H1 (cell line): ENCODE measurements at regions not wholly inside any gene's neighbourhood (a gene's known extent, or its start where the extent isn't known, plus 50 kb on each side); places are given as distances from the start of the nearest gene placed in this dataset.

Source experiments
- CTCF ChIA-PET: fragments of 300-600 bp; sonication (Branson Sonifier 250); formaldehyde crosslinking; loops from one replicate; lab custom pipeline; 2021; ENCODE audit not compliant: partially characterized antibody; lab: Charles Lee
- POLR2A ChIA-PET: fragments of 300-600 bp; sonication (Branson Sonifier 250); formaldehyde crosslinking; loops from one replicate; lab custom pipeline; 2021; ENCODE audit warnings: inconsistent platforms; ENCODE audit not compliant: partially characterized antibody; lab: Charles Lee
- DNase-seq, 2 experiments: peaks; one replicate each; pipeline versions ENCODE4 v3.0.0 to v3.0.0-alpha.2; 2010 to 2022; ENCODE audit warnings: low spot score in 2 of 2, low read depth in 1 of 2, mixed read lengths in 1 of 2
- FAIRE-seq: peaks from 2 replicates; lab custom pipeline; 2011; peaks lifted over from hg19 to GRCh38; lab: Jason Lieb, UNC
- H2AFZ ChIP-seq: 2 replicates; pipeline ENCODE4 v1.8.1; 2012; ENCODE audit warnings: low read length, inconsistent platforms
- H2AK5ac ChIP-seq: 2 replicates; pipeline ENCODE4 v1.6.1; 2013; ENCODE audit warnings: low read depth, low read length
- H2BK120ac ChIP-seq: replicated peaks from 2 replicates; pipeline ENCODE3; 2013; ENCODE audit warnings: low read depth, low read length, inconsistent platforms
- H2BK12ac ChIP-seq: 2 replicates; pipeline ENCODE4 v1.6.1; 2013; ENCODE audit warnings: low read depth, low read length
- H2BK15ac ChIP-seq: 2 replicates; pipeline ENCODE4 v1.6.1; 2013; ENCODE audit warnings: low read length
- H2BK20ac ChIP-seq: 2 replicates; pipeline ENCODE4 v1.6.1; 2013; ENCODE audit warnings: low read length
- H2BK5ac ChIP-seq: 2 replicates; pipeline ENCODE4 v1.6.1; 2013; ENCODE audit warnings: low read depth, low read length
- H3K14ac ChIP-seq: 2 replicates; pipeline ENCODE4 v1.6.1; 2013; ENCODE audit warnings: inconsistent platforms; ENCODE audit not compliant: insufficient read length
- H3K18ac ChIP-seq: 2 replicates; pipeline ENCODE4 v1.6.1; 2013; ENCODE audit warnings: low read length; ENCODE audit errors: extremely low read depth
- H3K23ac ChIP-seq: 2 replicates; pipeline ENCODE4 v1.6.1; 2013; ENCODE audit warnings: inconsistent platforms; ENCODE audit not compliant: insufficient read length
- H3K23me2 ChIP-seq: 2 replicates; pipeline ENCODE4 v1.6.1; 2013; ENCODE audit warnings: low read depth, low read length
- H3K27ac ChIP-seq: 2 replicates; pipeline ENCODE4 v1.6.1; 2011; ENCODE audit warnings: low read depth, low read length, inconsistent platforms
- H3K27me3 ChIP-seq, 4 experiments: replicated peaks in 1 of 4; 1 replicate in 1 of 4; 2 replicates in 3 of 4; pipeline versions ENCODE4 v1.6.1 to v1.8.1; 2011 to 2013; ENCODE audit warnings: low read length in 3 of 4, mild to moderate bottlenecking in 3 of 4, inconsistent platforms in 2 of 4, mixed read lengths in 2 of 4, moderate library complexity in 1 of 4; ENCODE audit not compliant: control insufficient read depth in 3 of 4, insufficient read depth in 3 of 4; ENCODE audit errors: extremely low read depth in 1 of 4
- H3K36me3 ChIP-seq, 4 experiments: 2 replicates each; pipeline versions ENCODE4 v1.6.1 to v1.8.1; 2011 to 2013; ENCODE audit warnings: mild to moderate bottlenecking in 4 of 4, low read length in 3 of 4, moderate library complexity in 2 of 4, control low read depth in 1 of 4, inconsistent platforms in 1 of 4; ENCODE audit not compliant: insufficient read depth in 4 of 4, control insufficient read depth in 2 of 4
- H3K4ac ChIP-seq: replicated peaks from 2 replicates; pipeline ENCODE3; 2013; ENCODE audit warnings: low read length, low read depth, mixed read lengths, inconsistent platforms; ENCODE audit not compliant: insufficient read length
- H3K4me1 ChIP-seq, 4 experiments: replicated peaks in 1 of 4; 1 replicate in 1 of 4; 2 replicates in 3 of 4; pipeline versions ENCODE4 v1.6.1 to v1.8.1; 2011 to 2013; ENCODE audit warnings: low read length in 3 of 4, inconsistent platforms in 2 of 4, mixed read lengths in 1 of 4; ENCODE audit not compliant: insufficient read depth in 4 of 4, control insufficient read depth in 3 of 4
- H3K4me2 ChIP-seq, 2 experiments: 2 replicates each; pipeline versions ENCODE4 v1.6.1 to v1.8.1; 2011 to 2013; ENCODE audit warnings: low read depth in 2 of 2, low read length in 2 of 2, control low read depth in 1 of 2, inconsistent platforms in 1 of 2, mild to moderate bottlenecking in 1 of 2; ENCODE audit not compliant: insufficient read depth in 1 of 2
- H3K4me3 ChIP-seq, 4 experiments: fragments of 200-600, 300-600 bp in 1 of 4; sonication (generic), shearing (Covaris generic), sonication (Bioruptor Twin) in 1 of 4; 2 replicates each; pipeline versions ENCODE4 v1.5.1 to v1.8.1; 2011 to 2016; ENCODE audit warnings: low read length in 4 of 4, low read depth in 3 of 4, control low read depth in 2 of 4, inconsistent platforms in 2 of 4, mild to moderate bottlenecking in 2 of 4, mixed read lengths in 1 of 4, moderate library complexity in 1 of 4; ENCODE audit not compliant: insufficient read depth in 2 of 4; ENCODE audit errors: extremely low read depth in 1 of 4
- H3K56ac ChIP-seq: replicated peaks from 2 replicates; pipeline ENCODE3; 2013; ENCODE audit warnings: low read depth, mild to moderate bottlenecking, mixed read lengths, low read length, inconsistent platforms; ENCODE audit not compliant: insufficient read length
- H3K79me1 ChIP-seq: 2 replicates; pipeline ENCODE4 v1.6.1; 2013; ENCODE audit warnings: low read depth, low read length, control low read depth
- H3K79me2 ChIP-seq, 2 experiments: 2 replicates each; pipeline versions ENCODE4 v1.6.1 to v1.8.1; 2012 to 2013; ENCODE audit warnings: low read length in 2 of 2, mild to moderate bottlenecking in 2 of 2, inconsistent platforms in 1 of 2; ENCODE audit not compliant: insufficient read depth in 2 of 2, control insufficient read depth in 1 of 2
- H3K9ac ChIP-seq, 4 experiments: replicated peaks in 1 of 4; 1 replicate in 1 of 4; 2 replicates in 3 of 4; pipeline versions ENCODE4 v1.6.1 to v1.8.1; 2011 to 2013; ENCODE audit warnings: low read depth in 3 of 4, low read length in 3 of 4, control low read depth in 2 of 4, mild to moderate bottlenecking in 2 of 4, moderate library complexity in 2 of 4, inconsistent platforms in 1 of 4; ENCODE audit errors: extremely low read depth in 1 of 4
- H3K9me3 ChIP-seq, 2 experiments: 2 replicates each; pipeline versions ENCODE4 v1.6.1 to v1.8.1; 2012 to 2013; ENCODE audit warnings: mild to moderate bottlenecking in 2 of 2, moderate library complexity in 2 of 2, control low read depth in 1 of 2, inconsistent platforms in 1 of 2, low read depth in 1 of 2, low read length in 1 of 2, mixed read lengths in 1 of 2; ENCODE audit not compliant: insufficient read depth in 2 of 2
- H4K20me1 ChIP-seq, 2 experiments: replicated peaks in 1 of 2; 2 replicates each; pipeline versions ENCODE3 to v1.8.1; 2011 to 2013; ENCODE audit warnings: inconsistent platforms in 2 of 2, low read length in 2 of 2, mild to moderate bottlenecking in 1 of 2; ENCODE audit not compliant: insufficient read depth in 2 of 2, control insufficient read depth in 1 of 2
- H4K5ac ChIP-seq: 2 replicates; pipeline ENCODE4 v1.6.1; 2013; ENCODE audit warnings: low read length, low read depth, mixed read lengths, inconsistent platforms; ENCODE audit not compliant: insufficient read length
- H4K8ac ChIP-seq: 2 replicates; pipeline ENCODE4 v1.8.0; 2013; ENCODE audit warnings: mild to moderate bottlenecking, moderate library complexity, low read length, inconsistent platforms; ENCODE audit not compliant: insufficient read depth; ENCODE audit errors: extremely low read depth
- H4K91ac ChIP-seq: replicated peaks from 2 replicates; pipeline ENCODE3; 2013; ENCODE audit warnings: low read length, mixed read lengths, inconsistent platforms; ENCODE audit not compliant: insufficient read length
- BACH1 ChIP-seq: IDR thresholded peaks from 2 replicates; pipeline ENCODE4 v1.6.1; 2012; ENCODE audit warnings: low read length, improper control_type of control experiment
- EP300 ChIP-seq, 2 experiments: IDR thresholded peaks; 1 replicate in 1 of 2; 2 replicates in 1 of 2; pipeline ENCODE4 v1.6.1; 2011 to 2012; ENCODE audit warnings: low read depth in 2 of 2, low read length in 2 of 2, mild to moderate bottlenecking in 2 of 2, borderline replicate concordance in 1 of 2, inconsistent platforms in 1 of 2, moderate library complexity in 1 of 2
- EZH2 ChIP-seq: fragments of 200-600 bp; sonication (generic); IDR thresholded peaks from 2 replicates; pipeline ENCODE4 v1.7.1; 2012; ENCODE audit warnings: low read depth, mild to moderate bottlenecking, moderate library complexity, low read length, inconsistent platforms; ENCODE audit not compliant: severe bottlenecking
- GABPA ChIP-seq: IDR thresholded peaks from 2 replicates; pipeline ENCODE4 v1.6.1; 2011; ENCODE audit warnings: mild to moderate bottlenecking, low read length, moderate library complexity, borderline replicate concordance; ENCODE audit not compliant: insufficient read depth
- HDAC6 ChIP-seq: IDR thresholded peaks from one replicate; pipeline ENCODE4 v1.7.1; 2012; ENCODE audit warnings: low read depth, mild to moderate bottlenecking, inconsistent platforms, low read length, moderate library complexity
- JUN ChIP-seq: IDR thresholded peaks from 2 replicates; pipeline ENCODE4 v1.6.1; 2011; ENCODE audit warnings: low read depth, mild to moderate bottlenecking, improper control_type of control experiment, low read length
- MAX ChIP-seq: IDR thresholded peaks from 2 replicates; pipeline ENCODE4 v1.6.1; 2012; ENCODE audit warnings: inconsistent platforms
- NANOG ChIP-seq: IDR thresholded peaks from 2 replicates; pipeline ENCODE4 v1.6.1; 2011; ENCODE audit warnings: low read length, low read depth, mild to moderate bottlenecking, inconsistent platforms; ENCODE audit not compliant: insufficient read depth, poor library complexity, severe bottlenecking
- POLR2AphosphoS5 ChIP-seq: IDR thresholded peaks from 2 replicates; pipeline ENCODE4 v1.6.1; 2011; ENCODE audit warnings: low read depth, low read length
- SP4 ChIP-seq: IDR thresholded peaks from 2 replicates; pipeline ENCODE4 v1.6.1; 2012; ENCODE audit warnings: low read length, inconsistent platforms
- TAF7 ChIP-seq: optimal IDR thresholded peaks from 2 replicates; pipeline ENCODE3; 2011; ENCODE audit warnings: low read depth, mild to moderate bottlenecking, inconsistent platforms, low read length, moderate library complexity, borderline replicate concordance
- TCF12 ChIP-seq: IDR thresholded peaks from 2 replicates; pipeline ENCODE4 v1.6.1; 2011; ENCODE audit warnings: low read depth, mild to moderate bottlenecking, low read length
- USF2 ChIP-seq: IDR thresholded peaks from 2 replicates; pipeline ENCODE4 v1.6.1; 2011; ENCODE audit warnings: low read length, improper control_type of control experiment
- ZNF274 ChIP-seq: IDR thresholded peaks from 2 replicates; pipeline ENCODE4 v1.7.0; 2012; ENCODE audit warnings: low read length, borderline replicate concordance; ENCODE audit errors: extremely low read depth
- WGBS, 2 experiments: shearing (Covaris generic) in 1 of 2; methylation state at CpG; one replicate each; pipeline versions ENCODE4 v1.1.6 to v1.1.7; 2013 to 2015; ENCODE audit warnings: low lambda C conversion rate in 2 of 2, mixed read lengths in 2 of 2, inconsistent platforms in 1 of 2, low coverage in 1 of 2, missing lambda C conversion rate in 1 of 2; ENCODE audit not compliant: insufficient replicate concordance in 2 of 2, insufficient coverage in 1 of 2, insufficient read length in 1 of 2; ENCODE audit errors: extremely low coverage in 1 of 2, missing lambda C conversion rate in 1 of 2; 5-methylcytosine and 5-hydroxymethylcytosine counted together

- Histone ChIP-seq H3K18ac (no peak overlapping the region), H3K23ac (no peak overlapping the region), H3K27ac (no peak overlapping the region), H3K9me3 (no peaks in the 10 kb centered on the region), H3K56ac (no peak overlapping the region), H3K14ac (no peak overlapping the region), H2AFZ (no peak overlapping the region), H3K4ac (no peak overlapping the region), H2BK12ac (no peak overlapping the region), H2BK15ac (no peak overlapping the region), H2BK120ac (no peak overlapping the region), H2BK20ac (no peak overlapping the region), H3K4me3 (no peak overlapping the region), H3K36me3 (no peaks in the 10 kb centered on the region), H3K9ac (no peak overlapping the region), H3K23me2 (no peaks in the 10 kb centered on the region), H4K20me1 (no peaks in the 10 kb centered on the region), H3K79me1 (no peaks in the 10 kb centered on the region), H3K27me3 (no peaks in the 10 kb centered on the region), H3K4me2 (no peak overlapping the region), H2BK5ac (no peak overlapping the region), H2AK5ac (no peak overlapping the region), H4K91ac (no peak overlapping the region), H3K4me1 (no peaks in the 10 kb centered on the region), H4K8ac (no peak overlapping the region), H3K79me2 (no peaks in the 10 kb centered on the region), H4K5ac (no peak overlapping the region)
- no peak for DNase-seq
- CTCF ChIA-PET = interaction anchor here (0.9 to 2.6 kb wide), 2 partner anchors 28 to 172 kb away, joined by 3 to 14 read pairs; no protein-coding TSS in a partner anchor
- POLR2A ChIA-PET = no interaction called here
- 92% methylated on average over 1 of the region's 1 CpG; no CpG with 5 or more reads in 1 of the 2 experiments for WGBS, 2 experiments
- no peak for FAIRE-seq
- TF ChIP-seq POLR2AphosphoS5 (no peak), TAF7 (no peak), ZNF274 (no peak), EZH2 (no peak), USF2 (no peak), JUN (no peak), GABPA (no peak), TCF12 (no peak), SP4 (no peak), HDAC6 (no peak), NANOG (no peak), BACH1 (no peak), MAX (no peak), EP300 (IDR thresholded peaks at IDR 0.05; ENCODE audit: borderline replicate concordance in 1 of 2, low read depth in 2 of 2, low read length in 2 of 2) (no peak)
Measured at GRCh38 chr14:26191671-26192070, 406.2 kb downstream of the NOVA1 start.
